Activated T-cell treated with anti-CD3 and anti-CD28 coated beads, Interleukin-2, amount 50 U/mL, for 72 hours (primary cell): ENCODE measurements at regions not wholly inside any gene's neighbourhood (a gene's known extent, or its start where the extent isn't known, plus 50 kb on each side); places are given as distances from the start of the nearest gene placed in this dataset.

Source experiments
- ATAC-seq, 2 donors: fragments of 150-1000 bp; cut with Tn5 transposase; replicated peaks in 1 of 2; 2 replicates each; pipeline ENCODE4 v1.10.0; 2021; ENCODE audit warnings: moderate library complexity in 2 of 2, mild to moderate bottlenecking in 1 of 2
- DNase-seq, 2 donors: peaks; one replicate each; pipeline ENCODE4 v3.0.0; 2021 to 2022; ENCODE audit warnings: mixed read lengths in 1 of 2
- H3K27ac Mint-ChIP-seq: one replicate; pipeline ENCODE4 v1.8.0; 2022; ENCODE audit warnings: mild to moderate bottlenecking, moderate library complexity, mixed read lengths
- H3K27me3 Mint-ChIP-seq: one replicate; pipeline ENCODE4 v1.8.0; 2022; ENCODE audit warnings: low read depth, mixed read lengths
- H3K36me3 Mint-ChIP-seq, 2 donors: one replicate each; pipeline ENCODE4 v1.8.0; 2022; ENCODE audit warnings: mixed read lengths in 2 of 2, mild to moderate bottlenecking in 1 of 2; ENCODE audit not compliant: insufficient read depth in 2 of 2
- H3K4me1 Mint-ChIP-seq: one replicate; pipeline ENCODE4 v1.8.0; 2022; ENCODE audit warnings: low read depth, mixed read lengths
- H3K4me3 Mint-ChIP-seq, 2 donors: one replicate each; pipeline ENCODE4 v1.8.0; 2022; ENCODE audit warnings: mild to moderate bottlenecking in 2 of 2, mixed read lengths in 2 of 2, moderate library complexity in 2 of 2
- H3K9me3 Mint-ChIP-seq, 2 donors: one replicate each; pipeline ENCODE4 v1.8.0; 2022; ENCODE audit warnings: mixed read lengths in 2 of 2

GRCh38 chr2:9095690-9096089 is 92.2 kb upstream of the MBOAT2 start:
- no peak overlapping the region for H3K27ac Mint-ChIP-seq
- H3K36me3 Mint-ChIP-seq, result no peaks in the 10 kb centered on the region
- no peak overlapping the region for H3K4me3 Mint-ChIP-seq
- DNase-seq, result no peak
- no peak for ATAC-seq
- peaks cover 12% of the 10 kb centered on the region for H3K4me1 Mint-ChIP-seq
- H3K9me3 Mint-ChIP-seq, result no peaks in the 10 kb centered on the region
- H3K27me3 Mint-ChIP-seq, result peaks cover 31% of the 10 kb centered on the region

- no peaks in the 10 kb centered on the region for H3K36me3 Mint-ChIP-seq
- H3K4me1 Mint-ChIP-seq, result peaks cover 12% of the 10 kb centered on the region
- peaks cover 31% of the 10 kb centered on the region for H3K27me3 Mint-ChIP-seq
- no peak overlapping the region for H3K27ac Mint-ChIP-seq
- no peak overlapping the region for H3K4me3 Mint-ChIP-seq
- no peak for ATAC-seq
- no peak for DNase-seq
- H3K9me3 Mint-ChIP-seq, result no peaks in the 10 kb centered on the region
Measured at GRCh38 chr2:9095226-9095625, 91.7 kb upstream of the MBOAT2 start.

GRCh38 chr2:9094117-9094516 is 90.6 kb upstream of the MBOAT2 start:
- DNase-seq (no peak), ATAC-seq (no peak)
- H3K4me1 Mint-ChIP-seq, result peaks cover 6% of the 10 kb centered on the region
- no peak overlapping the region for H3K4me3 Mint-ChIP-seq
- H3K27me3 Mint-ChIP-seq, result peaks cover 31% of the 10 kb centered on the region
- no peaks in the 10 kb centered on the region for H3K36me3 Mint-ChIP-seq
- no peak overlapping the region for H3K27ac Mint-ChIP-seq
- no peaks in the 10 kb centered on the region for H3K9me3 Mint-ChIP-seq

GRCh38 chr2:9093324-9093723 is 89.8 kb upstream of the MBOAT2 start:
- H3K4me1 Mint-ChIP-seq, result no peaks in the 10 kb centered on the region
- H3K27ac Mint-ChIP-seq, result no peak overlapping the region
- H3K27me3 Mint-ChIP-seq, result peaks cover 31% of the 10 kb centered on the region
- no peak for DNase-seq
- no peaks in the 10 kb centered on the region for H3K9me3 Mint-ChIP-seq
- H3K36me3 Mint-ChIP-seq, result no peaks in the 10 kb centered on the region
- ATAC-seq, result no peak
- no peak overlapping the region for H3K4me3 Mint-ChIP-seq

GRCh38 chr2:9092383-9093282 is 89.1 kb upstream of the MBOAT2 start:
- Mint-ChIP-seq H3K9me3 (no peaks in the 10 kb centered on the region), H3K36me3 (no peaks in the 10 kb centered on the region), H3K4me3 (no peak overlapping the region), H3K27me3 (peaks cover 25% of the 10 kb centered on the region), H3K27ac (no peak overlapping the region), H3K4me1 (no peaks in the 10 kb centered on the region)
- DNase-seq, result no peak
- ATAC-seq, result no peak

- Mint-ChIP-seq H3K36me3 (no peaks in the 10 kb centered on the region), H3K4me1 (no peaks in the 10 kb centered on the region), H3K4me3 (no peak overlapping the region), H3K27ac (no peak overlapping the region), H3K9me3 (no peaks in the 10 kb centered on the region), H3K27me3 (peaks cover 22% of the 10 kb centered on the region)
- ATAC-seq (no peak), DNase-seq (no peak)
Measured at GRCh38 chr2:9091811-9092210, 88.3 kb upstream of the MBOAT2 start.

- Mint-ChIP-seq H3K36me3 (no peaks in the 10 kb centered on the region), H3K4me1 (no peaks in the 10 kb centered on the region), H3K4me3 (no peak overlapping the region), H3K9me3 (no peaks in the 10 kb centered on the region), H3K27me3 (peaks cover 22% of the 10 kb centered on the region), H3K27ac (no peak overlapping the region)
- ATAC-seq (no peak), DNase-seq (no peak)
Measured at GRCh38 chr2:9089831-9090230, 86.3 kb upstream of the MBOAT2 start.

- ATAC-seq (no peak), DNase-seq (no peak)
- Mint-ChIP-seq H3K27ac (no peak overlapping the region), H3K9me3 (peaks cover 0 to 4% of the 10 kb centered on the region in 2 donors), H3K4me1 (no peaks in the 10 kb centered on the region), H3K36me3 (peaks cover 0 to 1% of the 10 kb centered on the region in 2 donors), H3K27me3 (peaks cover under 1% of the 10 kb centered on the region), H3K4me3 (no peak overlapping the region)
Measured at GRCh38 chr2:9087121-9087681, 83.7 kb upstream of the MBOAT2 start.

GRCh38 chr2:9086465-9086864 is 83.0 kb upstream of the MBOAT2 start:
- no peak overlapping the region for H3K27ac Mint-ChIP-seq
- no peak overlapping the region for H3K4me3 Mint-ChIP-seq
- H3K4me1 Mint-ChIP-seq, result no peaks in the 10 kb centered on the region
- DNase-seq (no peak), ATAC-seq (no peak)
- H3K36me3 Mint-ChIP-seq, result peaks cover 2 to 5% of the 10 kb centered on the region in 2 donors
- peaks cover 4 to 8% of the 10 kb centered on the region in 2 donors for H3K9me3 Mint-ChIP-seq
- no peaks in the 10 kb centered on the region for H3K27me3 Mint-ChIP-seq

- no peak for ATAC-seq
- peaks cover 2 to 5% of the 10 kb centered on the region in 2 donors for H3K36me3 Mint-ChIP-seq
Measured at GRCh38 chr2:9085353-9085752, 81.9 kb upstream of the MBOAT2 start.

GRCh38 chr2:9083287-9083686 is 79.8 kb upstream of the MBOAT2 start:
- ATAC-seq (no peak), DNase-seq (no peak)
- H3K27me3 Mint-ChIP-seq, result no peaks in the 10 kb centered on the region
- peaks cover 2 to 5% of the 10 kb centered on the region in 2 donors for H3K36me3 Mint-ChIP-seq
- peaks cover 5 to 11% of the 10 kb centered on the region in 2 donors for H3K9me3 Mint-ChIP-seq
- H3K27ac Mint-ChIP-seq, result no peak overlapping the region
- no peak overlapping the region for H3K4me3 Mint-ChIP-seq
- no peaks in the 10 kb centered on the region for H3K4me1 Mint-ChIP-seq

More at GRCh38 chr2:9085353-9085752, 81.9 kb upstream of the MBOAT2 start:
- H3K9me3 Mint-ChIP-seq, result peaks cover 5 to 11% of the 10 kb centered on the region in 2 donors
- no peak for DNase-seq
- H3K27me3 Mint-ChIP-seq, result no peaks in the 10 kb centered on the region
- no peak overlapping the region for H3K27ac Mint-ChIP-seq
- no peaks in the 10 kb centered on the region for H3K4me1 Mint-ChIP-seq
- no peak overlapping the region for H3K4me3 Mint-ChIP-seq

GRCh38 chr2:9082158-9082557 is 78.7 kb upstream of the MBOAT2 start:
- H3K9me3 Mint-ChIP-seq, result peaks cover 5 to 11% of the 10 kb centered on the region in 2 donors
- ATAC-seq (no peak), DNase-seq (no peak)
- H3K27me3 Mint-ChIP-seq, result no peaks in the 10 kb centered on the region
- H3K27ac Mint-ChIP-seq, result no peak overlapping the region
- H3K4me3 Mint-ChIP-seq, result no peak overlapping the region
- peaks cover 2 to 5% of the 10 kb centered on the region in 2 donors for H3K36me3 Mint-ChIP-seq
- no peaks in the 10 kb centered on the region for H3K4me1 Mint-ChIP-seq

- ATAC-seq (no peak), DNase-seq (no peak)
- no peaks in the 10 kb centered on the region for H3K27me3 Mint-ChIP-seq
- H3K4me1 Mint-ChIP-seq, result no peaks in the 10 kb centered on the region
- no peak overlapping the region for H3K27ac Mint-ChIP-seq
- no peak overlapping the region for H3K4me3 Mint-ChIP-seq
- peaks cover 2 to 5% of the 10 kb centered on the region in 2 donors for H3K36me3 Mint-ChIP-seq
- peaks cover 5 to 11% of the 10 kb centered on the region in 2 donors for H3K9me3 Mint-ChIP-seq
Measured at GRCh38 chr2:9081750-9082149, 78.3 kb upstream of the MBOAT2 start.
